ENCODE measurements at regions not wholly inside any gene's neighbourhood (a gene's known extent, or its start where the extent isn't known, plus 50 kb on each side); places are given as distances from the start of the nearest gene placed in this dataset.

DNA sequence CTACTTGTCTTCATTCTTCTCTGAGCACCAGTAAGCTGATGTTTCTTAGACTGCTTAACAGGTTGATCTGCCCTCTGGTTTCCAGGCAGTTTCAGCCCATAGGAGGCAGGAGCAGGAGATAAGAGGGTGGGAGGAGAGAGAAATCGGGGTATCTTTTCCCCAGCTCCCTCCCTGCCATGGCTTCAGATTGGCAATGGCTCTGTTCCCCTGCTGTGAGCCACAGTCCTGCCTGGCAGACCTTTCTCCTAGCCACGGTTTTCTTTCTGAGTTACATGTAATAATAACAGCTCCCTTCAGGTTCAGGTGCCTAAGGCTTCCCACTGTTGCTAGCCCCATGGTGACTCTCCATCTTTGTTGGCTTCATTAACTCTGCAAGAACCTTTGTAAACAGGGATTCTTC is 115.3 kb downstream of the CD83 start:
- Histone ChIP-seq H3K9me3 (no peaks in the 10 kb centered on the region), H3K9ac (no peak overlapping the region), H3K27me3 (ENCODE audit: insufficient read depth) (no peaks in the 10 kb centered on the region), H4K20me1 (ENCODE audit: insufficient read depth) (no peaks in the 10 kb centered on the region), H3F3A (replicated peaks; ENCODE audit: insufficient read depth) (no peaks in the 10 kb centered on the region), H3K4me3 (ENCODE audit: low read depth in 2 of 2, low read length in 1 of 2) (no peak overlapping the region), H3K4me1 (ENCODE audit: control insufficient read depth in 1 of 2, insufficient read depth in 2 of 2, low read depth in 1 of 2, low read length in 1 of 2) (no peaks in the 10 kb centered on the region), H3K79me2 (ENCODE audit: insufficient read depth) (no peaks in the 10 kb centered on the region), H2AFZ (ENCODE audit: low read depth) (no peak overlapping the region), H3K9me2 (no peaks in the 10 kb centered on the region), H3K36me3 (replicated peaks in 1 of 2; ENCODE audit: control insufficient read depth in 1 of 2, insufficient read depth in 2 of 2, low read length in 1 of 2) (no peaks in the 10 kb centered on the region), H3K4me2 (no peak overlapping the region), H3K27ac (ENCODE audit: low read depth in 2 of 2, low read length in 1 of 2) (no peak overlapping the region)
- ChIA-PET CTCF (interaction anchor here (0.7 kb wide), 1 partner anchor 46 kb away, joined by 3 read pairs; no protein-coding TSS in a partner anchor), POLR2A (no interaction called here)
- no peak for DNase-seq
- 14% methylated on average over 2 of the region's 2 CpGs for WGBS (ENCODE audit: low lambda C conversion rate)
- TF ChIP-seq TAF1 (IDR thresholded peaks at IDR 0.05; ENCODE audit: borderline replicate concordance, low read depth, low read length) = no peak
- TF ChIP-seq NRF1 (IDR thresholded peaks at IDR 0.05; ENCODE audit: low read depth, low read length) = no peak
- TF ChIP-seq MEF2A (IDR thresholded peaks at IDR 0.05; ENCODE audit: borderline replicate concordance, low read depth) = no peak
- no peak for TF ChIP-seq RXRA (IDR thresholded peaks at IDR 0.05; ENCODE audit: borderline replicate concordance, low read depth)

DNA sequence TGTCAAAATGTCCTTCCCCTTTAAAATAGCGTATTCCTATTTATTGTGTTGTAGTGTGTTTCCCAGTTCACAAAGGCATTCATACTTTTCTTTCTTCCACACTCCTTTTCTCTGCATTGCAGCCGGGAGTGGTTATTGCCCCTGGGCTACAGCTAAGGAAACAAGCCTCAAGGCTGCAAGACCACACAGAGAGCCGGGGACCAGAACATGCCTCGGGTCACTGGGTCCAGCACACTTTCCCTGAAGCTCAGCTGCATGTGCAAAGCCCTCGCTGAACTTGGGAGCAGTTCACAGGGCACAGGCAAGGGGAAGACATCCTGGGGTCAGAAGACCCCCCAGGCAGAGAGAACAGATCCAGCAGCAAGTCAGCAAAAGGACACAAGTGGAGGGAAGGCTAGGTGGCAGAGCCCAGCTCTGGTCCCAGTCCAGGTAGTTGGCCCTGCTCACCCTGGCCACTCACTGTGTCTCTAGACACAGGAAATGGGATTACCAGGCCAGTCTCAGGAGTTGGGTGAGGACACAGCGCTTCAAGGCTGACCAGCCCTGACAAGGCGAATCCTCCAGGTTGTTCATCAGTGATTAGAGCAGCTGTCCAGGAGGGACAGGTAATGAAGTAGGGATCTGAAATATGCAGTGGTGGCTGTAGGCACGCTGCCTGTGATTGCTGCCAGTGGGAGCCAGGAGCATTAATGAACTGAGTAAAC is 118.2 kb downstream of the CD83 start:
- H3K27ac ChIP-seq (ENCODE audit: low read depth in 2 of 2, low read length in 1 of 2) = no peak overlapping the region
- H3K79me2 ChIP-seq (ENCODE audit: insufficient read depth) = no peaks in the 10 kb centered on the region
- ChIA-PET POLR2A (no interaction called here), CTCF (interaction anchor here (0.7 to 1.3 kb wide), 5 partner anchors 13 to 1257 kb away, joined by 3 to 4 read pairs (median 3); no protein-coding TSS in a partner anchor)
- no peak overlapping the region for H3K4me3 ChIP-seq (ENCODE audit: low read depth in 2 of 2, low read length in 1 of 2)
- DNase-seq = no peak
- H2AFZ ChIP-seq (ENCODE audit: low read depth) = no peak overlapping the region
- 42% methylated on average over 8 of the region's 8 CpGs for WGBS (ENCODE audit: low lambda C conversion rate)
- no peaks in the 10 kb centered on the region for H3K27me3 ChIP-seq (ENCODE audit: insufficient read depth)
- no peaks in the 10 kb centered on the region for H3F3A ChIP-seq (replicated peaks; ENCODE audit: insufficient read depth)
- H3K9me3 ChIP-seq = no peaks in the 10 kb centered on the region
- TF ChIP-seq FOSL2 (IDR thresholded peaks at IDR 0.05; ENCODE audit: borderline replicate concordance, low read depth) = no peak
- TF ChIP-seq RAD21 (IDR thresholded peaks at IDR 0.05; ENCODE audit: low read length) = no peak
- no peak for TF ChIP-seq FOXJ3 (CRISPR knock-in tag; IDR thresholded peaks at IDR 0.05)
- TF ChIP-seq JUND (IDR thresholded peaks at IDR 0.05) = no peak
- TF ChIP-seq RFX5 (IDR thresholded peaks at IDR 0.05; ENCODE audit: low read length) = no peak
- no peak for TF ChIP-seq TAF1 (IDR thresholded peaks at IDR 0.05; ENCODE audit: borderline replicate concordance, low read depth, low read length)
- TF ChIP-seq, protein P1, sequence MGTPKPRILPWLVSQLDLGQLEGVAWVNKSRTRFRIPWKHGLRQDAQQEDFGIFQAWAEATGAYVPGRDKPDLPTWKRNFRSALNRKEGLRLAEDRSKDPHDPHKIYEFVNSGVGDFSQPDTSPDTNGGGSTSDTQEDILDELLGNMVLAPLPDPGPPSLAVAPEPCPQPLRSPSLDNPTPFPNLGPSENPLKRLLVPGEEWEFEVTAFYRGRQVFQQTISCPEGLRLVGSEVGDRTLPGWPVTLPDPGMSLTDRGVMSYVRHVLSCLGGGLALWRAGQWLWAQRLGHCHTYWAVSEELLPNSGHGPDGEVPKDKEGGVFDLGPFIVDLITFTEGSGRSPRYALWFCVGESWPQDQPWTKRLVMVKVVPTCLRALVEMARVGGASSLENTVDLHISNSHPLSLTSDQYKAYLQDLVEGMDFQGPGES (IDR thresholded peaks at IDR 0.05; ENCODE audit: low read depth, low read length) = no peak
- no peak for TF ChIP-seq CHD2 (IDR thresholded peaks at IDR 0.05; ENCODE audit: low read length, partially characterized antibody)
- no peak for TF ChIP-seq NRF1 (IDR thresholded peaks at IDR 0.05; ENCODE audit: low read depth, low read length)
- no peaks in the 10 kb centered on the region for H4K20me1 ChIP-seq (ENCODE audit: insufficient read depth)
- H3K4me2 ChIP-seq = no peak overlapping the region
- H3K9ac ChIP-seq = no peak overlapping the region
- no peaks in the 10 kb centered on the region for H3K36me3 ChIP-seq (replicated peaks in 1 of 2; ENCODE audit: control insufficient read depth in 1 of 2, insufficient read depth in 2 of 2, low read length in 1 of 2)
- H3K9me2 ChIP-seq = 0 out of 2 replicates have a peak, but pooled peaks cover 3% of the 10 kb centered on the region
- H3K4me1 ChIP-seq (ENCODE audit: control insufficient read depth in 1 of 2, insufficient read depth in 2 of 2, low read depth in 1 of 2, low read length in 1 of 2) = no peaks in the 10 kb centered on the region

Measured in SK-N-SH (cell line).